Retinal pigment epithelial cell (primary cell): ENCODE measurements at regions not wholly inside any gene's neighbourhood (a gene's known extent, or its start where the extent isn't known, plus 50 kb on each side); places are given as distances from the start of the nearest gene placed in this dataset.
"Not testable (repeated sequence)": the region's sequence is repeated elsewhere in the genome, so short reads cannot be mapped to it uniquely, and the experiment has no call there.

Source experiments
- DNase-seq: peaks from one replicate; pipeline ENCODE4 v3.0.0-alpha.2; 2010; ENCODE audit warnings: low read depth
- H3K4me3 ChIP-seq: 2 replicates; pipeline ENCODE4 v1.5.1; 2011; ENCODE audit warnings: mild to moderate bottlenecking, low read length, control low read depth, moderate library complexity
- TF ChIP-seq, protein P1 (sequence below): conservative IDR thresholded peaks from 2 replicates; pipeline ENCODE4 v1.5.1; 2011; ENCODE audit warnings: low read depth, low read length, control low read depth, inconsistent platforms

DNA sequence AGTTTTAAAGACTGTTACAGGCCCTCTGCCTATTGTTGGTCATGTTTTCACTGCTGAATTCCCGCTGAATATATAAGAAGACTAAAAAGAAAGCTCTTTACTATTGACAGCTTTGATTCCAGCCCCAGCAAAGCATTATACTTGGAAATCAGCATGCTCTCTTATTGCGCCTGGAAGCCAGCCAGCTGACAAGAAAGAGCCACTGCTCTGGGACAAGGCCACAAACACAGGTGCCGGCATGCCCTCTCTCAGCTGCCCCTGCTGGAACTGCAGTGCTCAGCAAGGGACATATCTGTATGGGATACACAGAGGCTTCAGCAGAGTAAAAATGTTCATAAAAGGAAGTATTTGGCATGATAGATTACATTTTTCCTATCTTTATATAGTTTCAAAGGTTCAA, 523.9 kb downstream of the ADRA2A start:
- TF ChIP-seq, protein P1, sequence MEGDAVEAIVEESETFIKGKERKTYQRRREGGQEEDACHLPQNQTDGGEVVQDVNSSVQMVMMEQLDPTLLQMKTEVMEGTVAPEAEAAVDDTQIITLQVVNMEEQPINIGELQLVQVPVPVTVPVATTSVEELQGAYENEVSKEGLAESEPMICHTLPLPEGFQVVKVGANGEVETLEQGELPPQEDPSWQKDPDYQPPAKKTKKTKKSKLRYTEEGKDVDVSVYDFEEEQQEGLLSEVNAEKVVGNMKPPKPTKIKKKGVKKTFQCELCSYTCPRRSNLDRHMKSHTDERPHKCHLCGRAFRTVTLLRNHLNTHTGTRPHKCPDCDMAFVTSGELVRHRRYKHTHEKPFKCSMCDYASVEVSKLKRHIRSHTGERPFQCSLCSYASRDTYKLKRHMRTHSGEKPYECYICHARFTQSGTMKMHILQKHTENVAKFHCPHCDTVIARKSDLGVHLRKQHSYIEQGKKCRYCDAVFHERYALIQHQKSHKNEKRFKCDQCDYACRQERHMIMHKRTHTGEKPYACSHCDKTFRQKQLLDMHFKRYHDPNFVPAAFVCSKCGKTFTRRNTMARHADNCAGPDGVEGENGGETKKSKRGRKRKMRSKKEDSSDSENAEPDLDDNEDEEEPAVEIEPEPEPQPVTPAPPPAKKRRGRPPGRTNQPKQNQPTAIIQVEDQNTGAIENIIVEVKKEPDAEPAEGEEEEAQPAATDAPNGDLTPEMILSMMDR: no peak

DNA sequence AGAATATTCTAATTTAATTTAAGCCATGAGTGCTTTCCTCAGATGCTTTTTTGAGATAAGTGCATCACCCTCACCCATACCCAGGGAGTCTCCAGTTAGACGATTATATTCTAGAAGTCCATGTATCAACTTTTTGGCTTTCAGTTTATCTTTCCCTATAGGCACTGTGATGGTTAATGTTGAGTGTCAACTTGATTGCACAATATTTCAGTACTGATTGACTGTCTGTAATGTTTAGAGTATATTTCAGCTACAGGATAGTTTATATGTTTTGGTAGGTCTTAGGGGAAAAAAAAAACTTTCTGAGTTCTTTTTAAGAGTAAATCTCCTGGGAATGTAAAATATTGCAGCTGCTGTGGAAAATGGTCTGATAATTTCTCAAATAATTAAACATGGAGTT, 535.4 kb downstream of the ADRA2A start:
- no peak for DNase-seq
- H3K4me3 ChIP-seq: no peak overlapping the region
- TF ChIP-seq, protein P1: no peak

More for the DNA sequence above, 523.9 kb downstream of the ADRA2A start:
- no peak overlapping the region for H3K4me3 ChIP-seq
- no peak for DNase-seq

DNA sequence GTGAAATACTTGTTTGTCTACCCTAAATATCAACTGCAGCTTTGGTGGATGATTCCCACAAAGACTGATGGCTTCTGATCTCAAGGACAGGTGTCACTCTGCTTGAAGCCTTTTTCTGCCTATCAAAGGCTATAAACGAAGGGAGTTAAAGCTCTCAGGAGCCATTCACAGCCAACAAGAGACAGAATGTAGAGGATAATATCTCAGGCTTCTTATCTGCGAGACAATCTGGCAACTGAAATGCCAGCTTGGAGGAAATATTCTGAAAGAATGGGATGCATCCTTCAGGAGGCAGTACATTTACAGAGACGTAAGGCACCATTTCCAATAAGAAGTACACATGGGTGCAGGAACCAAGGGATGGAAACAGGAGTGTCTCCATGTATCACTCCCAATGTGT, 549.4 kb downstream of the GPAM start:
- TF ChIP-seq, protein P1: no peak
- DNase-seq: no peak
- no peak overlapping the region for H3K4me3 ChIP-seq

DNA sequence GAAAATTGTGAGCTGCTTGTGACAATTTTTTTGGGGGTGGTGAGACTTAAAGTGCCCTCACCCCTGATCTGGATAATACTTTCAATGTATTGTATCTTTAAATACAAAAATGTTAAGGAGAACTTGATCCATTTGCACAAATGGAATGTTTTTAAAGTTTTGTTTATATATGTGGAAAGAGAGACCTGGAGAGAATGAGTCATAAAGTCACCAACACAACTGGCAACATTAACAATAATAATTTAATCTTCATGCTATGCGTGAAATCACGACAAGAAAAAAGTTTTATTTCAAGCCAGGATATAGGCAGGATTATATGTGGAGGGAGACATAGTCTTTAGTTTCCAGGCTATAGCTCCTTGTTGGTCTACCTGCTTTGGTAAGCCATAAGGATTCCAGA, 537.5 kb downstream of the GPAM start:
- no peak for DNase-seq
- TF ChIP-seq, protein P1: no peak
- H3K4me3 ChIP-seq: no peak overlapping the region

DNA sequence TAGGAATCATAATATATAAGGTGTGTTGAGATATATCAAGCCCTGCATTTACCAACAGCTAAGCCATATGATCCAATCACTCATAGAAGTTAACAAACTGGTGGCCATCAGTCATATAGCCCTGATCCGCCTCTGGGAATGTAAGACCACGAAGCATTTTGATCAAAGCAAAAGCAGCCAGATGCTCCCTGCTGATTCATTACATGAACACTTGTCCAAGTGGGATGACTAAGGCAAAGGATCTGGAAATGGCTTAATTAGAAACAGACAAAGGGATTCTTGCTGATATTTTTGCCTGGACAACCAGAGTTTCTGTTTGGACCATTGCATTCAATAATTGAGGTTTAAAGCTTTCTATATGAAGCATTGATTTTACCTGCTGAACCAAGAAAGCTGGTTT, 535.5 kb downstream of the GPAM start:
- TF ChIP-seq, protein P1: no peak

DNA sequence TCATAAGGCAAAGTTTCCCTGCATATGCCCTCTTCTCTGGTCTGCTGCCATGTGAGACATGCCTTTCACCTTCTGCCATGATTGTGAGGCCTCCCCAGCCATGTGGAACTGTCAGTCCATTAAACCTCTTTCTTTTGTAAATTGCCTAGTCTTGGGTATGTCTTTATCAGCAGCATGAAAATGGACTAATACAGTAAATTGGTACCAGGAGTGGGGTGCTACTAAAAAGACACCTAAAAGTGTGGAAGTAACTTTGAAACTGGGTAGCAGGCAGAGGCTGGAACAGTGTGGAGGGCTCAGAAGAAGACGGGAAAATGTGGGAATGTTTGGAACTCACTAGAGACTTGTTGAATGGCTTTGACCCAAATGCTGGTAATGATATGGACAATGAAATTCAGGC, 534.5 kb downstream of the GPAM start:
- DNase-seq, H3K4me3 ChIP-seq: not testable (repeated sequence)

More for the DNA sequence above, 535.5 kb downstream of the GPAM start:
- H3K4me3 ChIP-seq: no peak overlapping the region
- no peak for DNase-seq

DNA sequence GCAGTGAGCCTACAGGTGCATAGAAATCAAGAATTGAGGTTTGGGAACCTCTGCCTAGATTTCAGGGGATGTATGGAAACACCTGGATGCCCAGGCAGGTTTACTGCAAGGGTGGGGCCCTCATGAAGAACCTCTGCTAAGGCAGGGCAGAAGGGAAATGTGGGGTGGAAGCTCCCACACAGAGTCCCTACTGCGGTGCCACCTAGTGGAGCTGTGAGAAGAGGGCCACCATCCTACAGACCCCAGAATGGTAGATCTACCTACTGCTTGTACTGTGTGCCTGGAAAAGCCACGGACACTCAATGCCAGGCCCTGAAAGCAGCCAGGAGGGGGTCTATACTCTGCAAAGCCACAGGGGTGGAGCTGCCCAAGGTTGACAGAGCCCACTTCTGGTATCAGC, 533.5 kb downstream of the GPAM start:
- no peak overlapping the region for H3K4me3 ChIP-seq
- no peak for DNase-seq
- TF ChIP-seq, protein P1: no peak

DNA sequence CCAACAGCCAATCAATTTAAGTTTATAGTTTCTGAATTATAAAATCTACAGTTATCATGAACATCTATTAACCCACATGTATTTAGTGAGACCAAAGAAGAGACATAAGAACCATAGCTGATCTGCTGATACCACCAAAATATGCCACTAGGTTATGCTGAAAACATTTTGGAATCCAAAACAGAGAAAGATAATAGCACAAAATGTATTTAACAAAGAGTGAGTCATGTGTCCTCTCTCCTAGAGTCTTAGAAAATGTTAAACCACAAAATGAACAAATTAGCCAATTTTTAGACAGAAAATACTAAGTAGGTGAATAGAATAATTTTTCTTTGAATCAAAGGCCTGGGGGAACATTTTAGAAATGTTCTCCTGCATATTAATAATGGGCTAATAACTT, 527.5 kb downstream of the GPAM start:
- TF ChIP-seq, protein P1: no peak
- no peak overlapping the region for H3K4me3 ChIP-seq
- no peak for DNase-seq
